Endodermal cell (in vitro differentiated cells): ENCODE measurements at regions not wholly inside any gene's neighbourhood (a gene's known extent, or its start where the extent isn't known, plus 50 kb on each side); places are given as distances from the start of the nearest gene placed in this dataset.

Experiments
- DNase-seq: peaks from one replicate; pipeline ENCODE4 v3.0.0-alpha.2; 2017
- H3K27ac ChIP-seq: 2 replicates; pipeline ENCODE4 v1.5.1; 2013; ENCODE audit warnings: mild to moderate bottlenecking, low read depth, low read length, moderate library complexity
- H3K27me3 ChIP-seq: 2 replicates; pipeline ENCODE4 v1.6.1; 2013; ENCODE audit warnings: mild to moderate bottlenecking, low read length, moderate library complexity; ENCODE audit not compliant: insufficient read depth, control insufficient read depth, poor library complexity, severe bottlenecking
- H3K36me3 ChIP-seq: 2 replicates; pipeline ENCODE4 v1.7.0; 2013; ENCODE audit warnings: mild to moderate bottlenecking, low read length, moderate library complexity; ENCODE audit not compliant: control insufficient read depth, insufficient read depth
- H3K4me1 ChIP-seq: one replicate; pipeline ENCODE4 v1.7.0; 2013; ENCODE audit warnings: low read length; ENCODE audit not compliant: control insufficient read depth, insufficient read depth
- H3K4me3 ChIP-seq: 2 replicates; pipeline ENCODE4 v1.5.1; 2013; ENCODE audit warnings: mild to moderate bottlenecking, low read length, moderate library complexity
- H3K9ac ChIP-seq: 2 replicates; pipeline ENCODE4 v1.6.1; 2013; ENCODE audit warnings: mild to moderate bottlenecking, low read length, moderate library complexity; ENCODE audit not compliant: poor library complexity, severe bottlenecking; ENCODE audit errors: extremely low read depth
- H3K9me3 ChIP-seq: 2 replicates; pipeline ENCODE4 v1.6.1; 2013; ENCODE audit warnings: mild to moderate bottlenecking, low read length, moderate library complexity; ENCODE audit not compliant: control insufficient read depth
- H3K27ac Mint-ChIP-seq: 2 replicates; pipeline ENCODE4 v1.8.0; 2020; ENCODE audit warnings: mixed read lengths
- H3K27me3 Mint-ChIP-seq: 2 replicates; pipeline ENCODE4 v1.8.0; 2021; ENCODE audit warnings: mild to moderate bottlenecking, mixed read lengths; ENCODE audit not compliant: insufficient read depth
- H3K36me3 Mint-ChIP-seq: 2 replicates; pipeline ENCODE4 v1.8.0; 2020; ENCODE audit warnings: low read depth, mixed read lengths
- H3K4me1 Mint-ChIP-seq: 2 replicates; pipeline ENCODE4 v1.8.0; 2020; ENCODE audit warnings: mixed read lengths
- H3K4me3 Mint-ChIP-seq: 2 replicates; pipeline ENCODE4 v1.8.0; 2020; ENCODE audit warnings: mild to moderate bottlenecking, moderate library complexity, mixed read lengths
- H3K9me3 Mint-ChIP-seq: 2 replicates; pipeline ENCODE4 v1.8.0; 2020; ENCODE audit warnings: mild to moderate bottlenecking, mixed read lengths
- CTCF ChIP-seq: fragments of 200-600 bp; sonication (generic); conservative IDR thresholded peaks from 2 replicates; pipeline ENCODE4 v1.5.0; 2021; ENCODE audit warnings: antibody characterized with exemption, mild to moderate bottlenecking
- WGBS, 2 experiments: methylation state at CpG; one replicate each; pipeline versions ENCODE4 v1.1.5 to v1.1.7; 2013; ENCODE audit warnings: missing lambda C conversion rate in 2 of 2, mixed read lengths in 1 of 2; ENCODE audit not compliant: insufficient coverage in 1 of 2, insufficient read length in 1 of 2; 5-methylcytosine and 5-hydroxymethylcytosine counted together

- DNase-seq = no peak
- peaks cover 30% of the 10 kb centered on the region for H3K27me3 ChIP-seq
- Mint-ChIP-seq H3K27me3 (peaks cover 62% of the 10 kb centered on the region), H3K4me1 (no peaks in the 10 kb centered on the region), H3K27ac (no peak overlapping the region), H3K4me3 (no peak overlapping the region), H3K9me3 (peaks cover 50% of the 10 kb centered on the region), H3K36me3 (no peaks in the 10 kb centered on the region)
- WGBS, 2 experiments = 69 to 85% methylated on average over 3 of the region's 3 CpGs
- H3K4me1 ChIP-seq = no peaks in the 10 kb centered on the region
- no peak overlapping the region for H3K4me3 ChIP-seq
- H3K9ac ChIP-seq = no peak overlapping the region
- H3K27ac ChIP-seq = no peak overlapping the region
- peaks cover 29% of the 10 kb centered on the region for H3K9me3 ChIP-seq
- H3K36me3 ChIP-seq = no peaks in the 10 kb centered on the region
- no peak for TF ChIP-seq CTCF
Observed at GRCh38 chr13:111993691-111994090, 73.3 kb upstream of the SOX1 start.

- no peak overlapping the region for H3K9ac ChIP-seq
- no peak for DNase-seq
- H3K4me3 ChIP-seq = no peak overlapping the region
- 86 to 92% methylated on average over 10 to 11 of the region's 11 CpGs for WGBS, 2 experiments
- peaks cover 28% of the 10 kb centered on the region for H3K9me3 ChIP-seq
- Mint-ChIP-seq H3K4me3 (no peak overlapping the region), H3K9me3 (peaks cover 42% of the 10 kb centered on the region), H3K4me1 (no peaks in the 10 kb centered on the region), H3K27me3 (peaks cover 65% of the 10 kb centered on the region), H3K27ac (no peak overlapping the region), H3K36me3 (no peaks in the 10 kb centered on the region)
- H3K36me3 ChIP-seq = no peaks in the 10 kb centered on the region
- TF ChIP-seq CTCF = no peak
- H3K4me1 ChIP-seq = no peaks in the 10 kb centered on the region
- no peak overlapping the region for H3K27ac ChIP-seq
- peaks cover 30% of the 10 kb centered on the region for H3K27me3 ChIP-seq
Observed at GRCh38 chr13:111994578-111994977, 72.4 kb upstream of the SOX1 start.

- H3K27ac Mint-ChIP-seq = no peak overlapping the region
- no peaks in the 10 kb centered on the region for H3K4me1 Mint-ChIP-seq
- no peak for DNase-seq
- Histone ChIP-seq H3K4me3 (no peak overlapping the region), H3K9me3 (no peaks in the 10 kb centered on the region), H3K4me1 (no peaks in the 10 kb centered on the region), H3K27me3 (peaks cover 27% of the 10 kb centered on the region), H3K9ac (no peak overlapping the region), H3K36me3 (no peaks in the 10 kb centered on the region), H3K27ac (no peak overlapping the region)
- H3K9me3 Mint-ChIP-seq = no peaks in the 10 kb centered on the region
- no peak overlapping the region for H3K4me3 Mint-ChIP-seq
- H3K36me3 Mint-ChIP-seq = no peaks in the 10 kb centered on the region
- TF ChIP-seq CTCF = no peak
- H3K27me3 Mint-ChIP-seq = peaks cover 67% of the 10 kb centered on the region
- 66 to 77% methylated on average over 4 to 5 of the region's 5 CpGs for WGBS, 2 experiments
Observed at GRCh38 chr13:111999352-111999751, 67.6 kb upstream of the SOX1 start.
